Osteocyte (in vitro differentiated cells): ENCODE measurements at regions not wholly inside any gene's neighbourhood (a gene's known extent, or its start where the extent isn't known, plus 50 kb on each side); places are given as distances from the start of the nearest gene placed in this dataset.

Source experiments
- DNase-seq: peaks from one replicate; pipeline ENCODE4 v3.0.0; 2021; ENCODE audit warnings: mixed read lengths; ENCODE audit not compliant: unreplicated experiment; ENCODE audit errors: extremely low spot score
- H3K27ac Mint-ChIP-seq: one replicate; pipeline ENCODE4 v1.8.0; 2021; ENCODE audit warnings: mild to moderate bottlenecking, mixed read lengths; ENCODE audit not compliant: unreplicated experiment
- H3K27me3 Mint-ChIP-seq: one replicate; pipeline ENCODE4 v1.8.0; 2021; ENCODE audit warnings: mixed read lengths; ENCODE audit not compliant: unreplicated experiment
- H3K36me3 Mint-ChIP-seq: one replicate; pipeline ENCODE4 v1.8.0; 2021; ENCODE audit warnings: mixed read lengths; ENCODE audit not compliant: unreplicated experiment
- H3K4me1 Mint-ChIP-seq: one replicate; pipeline ENCODE4 v1.8.0; 2021; ENCODE audit warnings: mixed read lengths; ENCODE audit not compliant: unreplicated experiment
- H3K4me3 Mint-ChIP-seq: one replicate; pipeline ENCODE4 v1.8.0; 2021; ENCODE audit warnings: mild to moderate bottlenecking, moderate library complexity, mixed read lengths; ENCODE audit not compliant: unreplicated experiment
- H3K9me3 Mint-ChIP-seq: one replicate; pipeline ENCODE4 v1.8.0; 2021; ENCODE audit warnings: mixed read lengths; ENCODE audit not compliant: unreplicated experiment
- TF ChIP-seq, protein P1 (sequence below): fragments of 200-600 bp; sonication (generic); IDR thresholded peaks from 2 replicates; pipeline ENCODE4 v1.5.0; 2021; ENCODE audit warnings: antibody characterized with exemption, mild to moderate bottlenecking, moderate library complexity

DNA sequence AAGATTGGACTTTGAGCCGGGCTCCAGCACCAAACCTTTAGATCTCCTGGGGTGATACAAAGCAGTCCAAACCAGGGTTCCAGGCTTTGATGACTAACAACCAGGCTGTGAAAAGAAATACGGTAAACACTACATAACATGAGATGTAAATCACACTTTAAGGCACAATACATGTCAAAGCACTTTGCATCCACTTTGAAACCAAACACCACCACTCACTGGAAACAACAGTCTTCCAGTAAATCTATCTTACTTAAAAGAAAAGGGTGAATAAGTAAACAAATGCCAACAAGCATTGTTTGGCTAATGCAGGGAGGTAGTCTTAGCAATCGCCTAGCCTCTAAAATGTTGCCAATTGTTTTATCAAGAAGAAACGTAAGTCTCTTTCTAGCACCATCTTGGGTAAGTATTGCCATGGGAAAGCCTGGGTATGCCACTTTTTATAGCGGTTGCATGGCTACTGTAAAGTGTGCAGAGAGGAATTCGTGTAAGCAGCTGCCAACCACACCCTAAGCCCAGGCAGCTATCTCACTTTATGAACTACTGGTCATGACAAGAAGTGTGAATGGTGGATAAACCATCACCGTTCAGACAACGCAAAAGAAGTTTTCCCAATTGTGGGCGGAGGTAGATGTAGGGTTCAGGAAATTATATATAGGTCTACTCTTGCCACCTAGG lies 267.4 kb upstream of the PSMD7 start:
- no peaks in the 10 kb centered on the region for H3K9me3 Mint-ChIP-seq
- no peak overlapping the region for H3K4me3 Mint-ChIP-seq
- DNase-seq: no peak
- TF ChIP-seq, protein P1, sequence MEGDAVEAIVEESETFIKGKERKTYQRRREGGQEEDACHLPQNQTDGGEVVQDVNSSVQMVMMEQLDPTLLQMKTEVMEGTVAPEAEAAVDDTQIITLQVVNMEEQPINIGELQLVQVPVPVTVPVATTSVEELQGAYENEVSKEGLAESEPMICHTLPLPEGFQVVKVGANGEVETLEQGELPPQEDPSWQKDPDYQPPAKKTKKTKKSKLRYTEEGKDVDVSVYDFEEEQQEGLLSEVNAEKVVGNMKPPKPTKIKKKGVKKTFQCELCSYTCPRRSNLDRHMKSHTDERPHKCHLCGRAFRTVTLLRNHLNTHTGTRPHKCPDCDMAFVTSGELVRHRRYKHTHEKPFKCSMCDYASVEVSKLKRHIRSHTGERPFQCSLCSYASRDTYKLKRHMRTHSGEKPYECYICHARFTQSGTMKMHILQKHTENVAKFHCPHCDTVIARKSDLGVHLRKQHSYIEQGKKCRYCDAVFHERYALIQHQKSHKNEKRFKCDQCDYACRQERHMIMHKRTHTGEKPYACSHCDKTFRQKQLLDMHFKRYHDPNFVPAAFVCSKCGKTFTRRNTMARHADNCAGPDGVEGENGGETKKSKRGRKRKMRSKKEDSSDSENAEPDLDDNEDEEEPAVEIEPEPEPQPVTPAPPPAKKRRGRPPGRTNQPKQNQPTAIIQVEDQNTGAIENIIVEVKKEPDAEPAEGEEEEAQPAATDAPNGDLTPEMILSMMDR: no peak
- H3K27ac Mint-ChIP-seq: no peak overlapping the region
- no peaks in the 10 kb centered on the region for H3K36me3 Mint-ChIP-seq
- no peaks in the 10 kb centered on the region for H3K4me1 Mint-ChIP-seq
- peaks cover 13% of the 10 kb centered on the region for H3K27me3 Mint-ChIP-seq

DNA sequence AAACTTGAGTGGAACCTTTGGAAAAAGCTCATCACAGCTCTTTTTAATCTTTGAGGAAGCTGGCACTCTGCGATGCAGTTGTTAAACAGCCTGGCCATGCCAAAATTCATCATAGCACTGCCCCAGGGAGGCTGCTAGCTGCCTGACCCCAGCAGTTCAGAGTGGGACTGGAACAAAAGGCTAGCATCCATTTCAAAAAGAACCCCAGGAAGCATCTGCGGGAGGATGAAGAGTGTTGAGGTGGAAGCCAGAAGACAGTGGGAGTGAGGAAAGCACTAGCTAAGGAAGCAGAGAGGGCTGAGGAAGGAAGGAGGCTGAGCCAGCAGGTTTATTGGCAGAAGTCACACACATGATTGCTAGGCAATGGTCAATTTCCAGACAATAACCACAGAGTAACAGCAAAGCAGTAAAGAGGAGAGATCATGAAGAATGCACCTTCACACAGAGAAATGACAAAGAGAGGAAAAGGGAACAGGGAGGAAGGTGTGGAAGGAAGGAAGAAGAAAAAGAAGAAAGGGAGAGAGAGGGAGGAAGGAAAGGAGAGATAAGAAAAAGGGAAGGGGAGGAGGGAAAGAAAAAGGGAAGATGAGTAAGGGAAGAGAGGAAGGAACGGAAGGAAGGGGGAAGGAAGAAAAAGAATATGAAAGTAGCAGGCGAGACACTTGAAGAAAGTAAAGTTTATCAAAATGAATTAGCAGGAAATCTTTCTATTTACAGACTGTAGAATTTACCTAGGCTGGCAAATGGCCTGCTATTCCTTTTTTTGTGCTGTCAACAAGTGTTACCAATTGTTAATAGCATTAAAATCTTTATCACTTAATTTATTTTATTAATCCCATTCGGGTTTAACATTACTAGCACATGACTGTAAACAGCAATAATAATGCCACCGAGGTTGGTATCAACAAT lies 270.0 kb upstream of the PSMD7 start:
- no peaks in the 10 kb centered on the region for H3K9me3 Mint-ChIP-seq
- DNase-seq: no peak
- H3K4me1 Mint-ChIP-seq: no peaks in the 10 kb centered on the region
- peaks cover 6% of the 10 kb centered on the region for H3K27me3 Mint-ChIP-seq
- TF ChIP-seq, protein P1: no peak
- no peak overlapping the region for H3K4me3 Mint-ChIP-seq
- H3K36me3 Mint-ChIP-seq: no peaks in the 10 kb centered on the region
- H3K27ac Mint-ChIP-seq: no peak overlapping the region

DNA sequence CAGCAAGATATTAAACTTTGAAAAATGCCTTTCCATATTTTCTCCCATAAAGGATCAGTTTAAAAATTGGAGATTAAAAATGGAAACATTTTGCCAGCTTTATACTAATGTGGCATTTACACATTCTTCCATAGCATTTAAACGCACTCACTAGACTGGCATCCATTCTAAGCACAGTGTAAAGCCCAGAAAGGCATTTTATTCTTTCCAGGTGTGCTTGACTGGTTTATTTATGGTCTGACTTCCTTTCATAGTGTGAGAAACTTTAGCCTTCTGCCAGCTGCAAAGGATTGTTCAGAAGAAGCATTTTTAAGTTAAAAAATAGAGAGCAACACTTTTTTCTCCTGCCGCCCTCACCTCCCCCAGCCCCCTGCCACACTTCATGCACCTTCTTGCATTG lies 271.7 kb upstream of the PSMD7 start:
- Mint-ChIP-seq H3K4me3 (no peak overlapping the region), H3K9me3 (no peaks in the 10 kb centered on the region), H3K36me3 (no peaks in the 10 kb centered on the region), H3K27ac (no peak overlapping the region), H3K27me3 (peaks cover 8% of the 10 kb centered on the region), H3K4me1 (no peaks in the 10 kb centered on the region)
- no peak for DNase-seq
- TF ChIP-seq, protein P1: no peak

DNA sequence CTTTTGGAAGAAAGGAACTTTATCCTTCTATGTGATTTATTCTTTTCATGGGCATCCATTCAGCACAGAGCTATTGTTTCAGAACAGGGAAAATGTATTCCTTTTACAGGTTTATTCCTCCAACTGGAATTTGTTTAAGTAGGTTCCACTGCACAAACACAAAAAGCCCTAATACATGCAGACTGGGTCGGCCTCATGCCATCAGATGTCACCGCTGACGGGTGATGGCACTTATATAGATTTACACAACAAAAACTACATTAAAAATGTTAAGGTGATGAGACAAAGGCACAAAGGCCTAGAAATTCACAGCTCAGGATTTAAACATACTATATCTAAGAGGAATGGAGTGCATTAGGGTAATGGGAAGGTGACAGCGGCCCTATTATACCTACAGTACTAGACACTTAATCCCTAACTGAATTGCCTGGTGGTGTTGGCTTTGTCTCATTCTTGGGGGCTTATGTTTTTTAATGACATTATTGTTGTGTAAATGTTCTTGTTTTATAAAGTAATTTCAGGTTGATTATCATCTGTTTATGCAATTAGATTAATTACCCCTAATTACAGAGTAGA lies 276.4 kb upstream of the PSMD7 start:
- H3K4me3 Mint-ChIP-seq: no peak overlapping the region
- DNase-seq: no peak
- H3K27me3 Mint-ChIP-seq: peaks cover 2% of the 10 kb centered on the region
- no peak overlapping the region for H3K27ac Mint-ChIP-seq
- no peaks in the 10 kb centered on the region for H3K9me3 Mint-ChIP-seq
- H3K36me3 Mint-ChIP-seq: no peaks in the 10 kb centered on the region
- no peaks in the 10 kb centered on the region for H3K4me1 Mint-ChIP-seq
- TF ChIP-seq, protein P1: no peak

DNA sequence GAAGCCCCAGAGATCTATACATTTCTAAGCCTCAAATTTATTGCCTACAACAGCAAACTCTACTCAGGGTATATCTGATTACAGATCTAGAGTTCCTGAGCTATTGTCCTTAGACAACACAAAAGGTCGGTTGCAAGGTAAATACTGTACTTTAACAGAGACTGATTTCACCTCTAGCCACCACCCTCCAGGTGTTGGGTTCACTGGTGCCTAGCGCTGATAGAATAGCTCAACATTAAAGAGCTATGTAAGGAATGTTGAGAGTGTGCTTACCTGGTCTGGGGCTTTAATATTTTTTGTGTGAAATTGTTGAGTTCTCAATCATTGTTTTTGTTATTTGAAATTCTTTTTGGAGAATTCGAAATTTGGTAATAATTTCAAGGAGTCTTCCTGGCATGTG lies 277.0 kb upstream of the PSMD7 start:
- no peaks in the 10 kb centered on the region for H3K9me3 Mint-ChIP-seq
- no peak overlapping the region for H3K27ac Mint-ChIP-seq
- no peaks in the 10 kb centered on the region for H3K36me3 Mint-ChIP-seq
- peaks cover 2% of the 10 kb centered on the region for H3K27me3 Mint-ChIP-seq
- TF ChIP-seq, protein P1: no peak
- DNase-seq: no peak
- H3K4me3 Mint-ChIP-seq: no peak overlapping the region
- no peaks in the 10 kb centered on the region for H3K4me1 Mint-ChIP-seq
